HG02798 (cell line): ENCODE measurements at regions not wholly inside any gene's neighbourhood (a gene's known extent, or its start where the extent isn't known, plus 50 kb on each side); places are given as distances from the start of the nearest gene placed in this dataset.

Experiments used
- ATAC-seq: cut with Tn5 transposase; IDR thresholded peaks from one replicate; pipeline ENCODE4 v1.9.1; 2021; ENCODE audit warnings: mild to moderate bottlenecking; ENCODE audit not compliant: unreplicated experiment, poor library complexity

DNA sequence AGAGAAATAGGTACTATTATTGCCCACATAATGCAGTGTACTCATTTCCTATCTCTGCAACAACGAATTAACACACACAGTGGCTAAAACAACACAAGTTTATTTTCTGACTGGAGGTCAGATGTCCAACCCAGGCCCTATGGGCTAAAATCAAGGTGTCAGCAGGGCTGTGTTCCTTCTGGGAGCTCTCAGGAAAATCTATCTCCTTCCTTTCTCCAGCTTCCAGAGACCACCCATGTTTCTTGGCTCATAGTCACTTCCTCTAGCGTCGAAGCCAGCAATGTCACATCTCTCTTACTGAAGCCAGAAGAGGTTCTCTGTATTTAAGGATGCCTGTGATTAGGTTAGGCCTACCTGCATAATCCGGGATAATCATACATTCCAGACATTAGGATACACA lies 60.9 kb upstream of the TOP1 start:
- no peak for ATAC-seq

DNA sequence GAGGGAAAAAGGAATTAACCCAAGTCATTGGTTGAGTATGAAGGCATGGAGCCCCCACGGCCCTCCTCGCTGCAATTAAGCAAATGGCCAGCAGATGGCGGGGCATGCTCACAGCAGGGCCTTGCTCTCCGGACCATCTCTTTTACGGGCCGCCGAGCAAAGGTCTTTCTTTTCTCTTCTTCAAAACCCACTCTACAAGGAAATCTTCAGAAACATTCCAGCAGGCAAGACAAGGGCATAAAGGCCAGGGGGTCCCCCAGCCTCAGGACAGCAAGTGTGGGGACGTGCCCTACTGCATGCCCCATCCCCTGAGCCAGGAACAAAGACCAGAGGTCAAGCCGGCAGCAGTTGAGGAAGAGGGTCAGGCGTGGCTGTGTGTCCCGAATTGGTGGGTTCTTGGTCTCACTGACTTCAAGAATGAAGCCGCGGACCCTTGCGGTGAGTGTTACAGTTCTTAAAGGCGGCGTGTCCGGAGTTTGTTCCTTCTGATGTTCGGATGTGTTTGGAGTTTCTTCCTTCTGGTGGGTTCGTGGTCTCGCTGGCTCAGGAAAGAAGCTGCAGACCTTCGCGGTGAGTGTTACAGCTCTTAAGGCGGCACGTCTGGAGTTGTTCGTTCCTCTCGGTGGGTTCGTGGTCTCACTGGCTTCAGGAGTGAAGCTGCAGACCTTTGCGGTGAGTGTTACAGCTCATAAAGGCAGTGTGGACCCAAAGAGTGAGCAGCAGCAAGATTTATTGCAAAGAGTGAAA lies 59.6 kb upstream of the TOP1 start:
- ATAC-seq = peak; percentile 75

DNA sequence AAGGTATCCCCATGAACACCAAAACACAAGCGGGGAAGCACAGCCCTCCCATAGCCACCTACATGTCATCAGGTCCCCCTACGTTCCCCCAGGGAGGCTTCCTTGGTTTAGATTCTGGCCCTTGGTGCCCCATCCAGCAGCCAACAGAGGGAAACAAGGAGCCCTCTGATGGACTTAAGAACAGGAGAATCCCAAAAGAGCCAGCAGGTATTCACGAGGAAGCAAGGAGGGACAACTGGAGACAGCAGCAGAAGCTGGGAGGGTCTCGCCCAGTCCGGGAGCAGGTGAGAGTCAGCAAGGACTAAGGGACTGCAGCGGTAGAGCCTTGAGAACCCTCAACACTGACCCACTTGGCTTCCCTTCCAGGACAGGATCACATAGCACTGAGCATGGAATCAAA lies 58.4 kb upstream of the TOP1 start:
- ATAC-seq = no peak

DNA sequence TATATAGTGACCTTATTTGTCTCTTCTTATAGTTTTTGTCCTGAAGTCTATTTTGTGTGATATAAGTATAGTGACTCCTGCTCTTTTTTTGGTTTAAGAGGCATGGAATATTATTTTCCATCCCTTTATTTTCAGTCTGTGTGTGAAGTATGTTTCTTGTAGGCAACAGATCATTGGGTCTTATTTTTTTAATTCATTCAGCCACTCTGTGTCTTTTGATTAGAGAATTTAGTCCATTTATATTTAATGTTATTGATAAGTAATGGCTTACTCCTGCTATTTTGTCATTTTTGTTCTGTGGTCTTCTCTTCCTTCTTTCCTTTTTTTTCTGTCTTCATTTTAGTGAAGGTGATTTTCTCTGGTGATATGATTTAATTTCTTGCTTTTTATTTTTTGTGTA lies 51.4 kb upstream of the TOP1 start:
- no peak for ATAC-seq

DNA sequence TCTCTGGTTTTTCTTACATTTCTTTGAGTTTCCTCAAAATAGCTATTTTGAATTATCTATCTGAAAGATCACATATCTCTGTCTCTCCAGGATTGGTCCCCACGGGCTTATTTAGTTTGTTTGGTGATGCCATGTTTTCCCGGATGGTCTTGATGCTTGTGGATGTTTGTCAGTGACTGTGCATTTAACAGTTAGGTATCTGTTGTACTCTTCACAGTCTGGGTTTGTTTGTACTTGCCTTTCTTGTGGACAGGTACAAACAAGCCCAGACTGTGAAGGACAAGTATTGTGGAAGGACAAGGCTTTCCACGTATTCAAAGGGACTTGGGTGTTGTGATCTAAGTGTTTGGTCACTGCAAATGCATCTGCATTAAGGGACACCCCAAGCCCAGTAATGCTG lies 49.9 kb upstream of the TOP1 start:
- no peak for ATAC-seq
